Tibial artery (tissue), 4 donors: ENCODE measurements at regions not wholly inside any gene's neighbourhood (a gene's known extent, or its start where the extent isn't known, plus 50 kb on each side); places are given as distances from the start of the nearest gene placed in this dataset.

Experiments
- DNase-seq, 2 donors: peaks; one replicate each; pipeline ENCODE4 v3.0.0-alpha.2; 2019
- H3K27ac ChIP-seq, 2 donors: fragments of 200-600 bp; sonication (generic) in 1 of 2; 1 replicate in 1 of 2; 2 replicates in 1 of 2; pipeline ENCODE4 v1.5.1; 2018 to 2019; ENCODE audit warnings: mild to moderate bottlenecking in 1 of 2
- H3K27me3 ChIP-seq, 2 donors: fragments of 200-600 bp; sonication (generic) in 1 of 2; one replicate each; pipeline versions ENCODE4 v1.5.1 to v1.6.0; 2016 to 2019
- H3K36me3 ChIP-seq, 3 donors: fragments of 200-600 bp; sonication (generic) in 2 of 3; one replicate each; pipeline ENCODE4 v1.5.1; 2016 to 2019; ENCODE audit warnings: mild to moderate bottlenecking in 2 of 3
- H3K4me1 ChIP-seq, 4 donors: fragments of 200-600 bp; sonication (generic) in 2 of 4; 1 replicate in 3 of 4; 2 replicates in 1 of 4; pipeline ENCODE4 v1.5.1; 2016 to 2019
- H3K4me3 ChIP-seq, 2 donors: fragments of 200-600 bp; sonication (generic) in 1 of 2; 1 replicate in 1 of 2; 2 replicates in 1 of 2; pipeline ENCODE4 v1.5.1; 2018 to 2019; ENCODE audit warnings: mild to moderate bottlenecking in 2 of 2
- H3K9me3 ChIP-seq, 3 donors: fragments of 200-600 bp; sonication (generic) in 1 of 3; one replicate each; pipeline ENCODE4 v1.5.1; 2016 to 2019
- CTCF ChIP-seq, 2 experiments: fragments of 200-600 bp in 1 of 2; fragments of 450-650 bp in 1 of 2; IDR thresholded peaks; one replicate each; pipeline ENCODE4 v1.5.1; 2017 to 2019; ENCODE audit warnings: antibody characterized with exemption in 2 of 2, mild to moderate bottlenecking in 1 of 2, moderate library complexity in 1 of 2
- intact Hi-C: fragments of 100-400 bp; cut with DNase I; formaldehyde crosslinking; loops from one replicate; pipeline ENCODE4 v1.15.0; 2023; ENCODE audit warnings: low total_unique reads

GRCh38 chr6:134560019-134560418 lies 242.1 kb upstream of the SGK1 start:
- DNase-seq: no peak
- H3K9me3 ChIP-seq: no peaks in the 10 kb centered on the region
- H3K4me3 ChIP-seq: no peak overlapping the region
- no peak for TF ChIP-seq CTCF (IDR thresholded peaks at IDR 0.05)
- intact Hi-C loops: no loop called here
- no peaks in the 10 kb centered on the region for H3K36me3 ChIP-seq
- no peak overlapping the region for H3K27ac ChIP-seq
- H3K27me3 ChIP-seq: no peaks in the 10 kb centered on the region
- H3K4me1 ChIP-seq: no peaks in the 10 kb centered on the region

- Histone ChIP-seq H3K27me3 (no peaks in the 10 kb centered on the region), H3K9me3 (no peaks in the 10 kb centered on the region), H3K4me3 (no peak overlapping the region), H3K36me3 (no peaks in the 10 kb centered on the region), H3K27ac (no peak overlapping the region), H3K4me1 (no peaks in the 10 kb centered on the region)
- intact Hi-C loops: no loop called here
- TF ChIP-seq CTCF (IDR thresholded peaks at IDR 0.05): no peak
- no peak for DNase-seq
Observed at GRCh38 chr6:134557509-134557908, 239.6 kb upstream of the SGK1 start.

- Histone ChIP-seq H3K9me3 (no peaks in the 10 kb centered on the region), H3K4me1 (no peaks in the 10 kb centered on the region), H3K27ac (no peak overlapping the region), H3K27me3 (no peaks in the 10 kb centered on the region), H3K36me3 (no peaks in the 10 kb centered on the region), H3K4me3 (no peak overlapping the region)
- no peak for TF ChIP-seq CTCF (IDR thresholded peaks at IDR 0.05)
- intact Hi-C loops: no loop called here
- DNase-seq: no peak
Observed at GRCh38 chr6:134555672-134556071, 237.8 kb upstream of the SGK1 start.

GRCh38 chr6:134553936-134554335 lies 236.0 kb upstream of the SGK1 start:
- no peaks in the 10 kb centered on the region for H3K27me3 ChIP-seq
- intact Hi-C loops: no loop called here
- no peak for DNase-seq
- no peaks in the 10 kb centered on the region for H3K36me3 ChIP-seq
- no peak overlapping the region for H3K4me3 ChIP-seq
- no peak for TF ChIP-seq CTCF (IDR thresholded peaks at IDR 0.05)
- no peak overlapping the region for H3K27ac ChIP-seq
- H3K4me1 ChIP-seq: no peaks in the 10 kb centered on the region
- H3K9me3 ChIP-seq: no peaks in the 10 kb centered on the region

- Histone ChIP-seq H3K9me3 (no peaks in the 10 kb centered on the region), H3K4me3 (no peak overlapping the region), H3K4me1 (no peaks in the 10 kb centered on the region), H3K27ac (no peak overlapping the region), H3K36me3 (no peaks in the 10 kb centered on the region), H3K27me3 (no peaks in the 10 kb centered on the region)
- TF ChIP-seq CTCF (IDR thresholded peaks at IDR 0.05): no peak
- DNase-seq: no peak
- intact Hi-C loops: loop anchor here (1.0 kb wide), 1 partner anchor 24 kb away; no protein-coding TSS in a partner anchor
Observed at GRCh38 chr6:134551245-134551960, 233.5 kb upstream of the SGK1 start.
